Panc1 (cell line): ENCODE measurements at regions not wholly inside any gene's neighbourhood (a gene's known extent, or its start where the extent isn't known, plus 50 kb on each side); places are given as distances from the start of the nearest gene placed in this dataset.

Experiments used
- ATAC-seq: fragments of 200-7000 bp; cut with Tn5 transposase; 2 replicates; pipeline ENCODE4 v1.9.1; 2020; ENCODE audit warnings: mild to moderate bottlenecking, moderate library complexity
- BruUV-seq: library from RNA; stranded (reverse); fragments of 400-500 nt; replicated peaks from 2 replicates; lab custom pipeline; 2021; lab: Mats Ljungman, UMichigan
- CTCF ChIA-PET: fragments of 300-600 bp; sonication (Branson Sonifier 250); formaldehyde crosslinking; loops from one replicate; lab custom pipeline; 2022; ENCODE audit warnings: antibody characterized with exemption; lab: Charles Lee
- POLR2A ChIA-PET: fragments of 300-600 bp; sonication (Branson Sonifier 250); formaldehyde crosslinking; loops from one replicate; lab custom pipeline; 2022; ENCODE audit warnings: antibody characterized with exemption; lab: Charles Lee
- DNase-seq: peaks from one replicate; pipeline ENCODE4 v3.0.0-alpha.2; 2010; ENCODE audit warnings: low read depth, low spot score
- H3K27ac ChIP-seq: 2 replicates; pipeline ENCODE4 v1.5.1; 2011; ENCODE audit warnings: mild to moderate bottlenecking, low read length, inconsistent platforms
- H3K27me3 ChIP-seq: fragments of 200-500 bp; sonication (Bioruptor generic); 2 replicates; pipeline ENCODE4 v1.6.0; 2014; ENCODE audit warnings: low read length, inconsistent platforms; ENCODE audit not compliant: control insufficient read depth, insufficient read depth
- H3K36me3 ChIP-seq: fragments of 200-500 bp; sonication (Bioruptor generic); 2 replicates; pipeline ENCODE4 v1.5.1; 2014; ENCODE audit warnings: inconsistent platforms, mild to moderate bottlenecking, low read length, moderate library complexity; ENCODE audit not compliant: control insufficient read depth, insufficient read depth
- H3K4me1 ChIP-seq: 2 replicates; pipeline ENCODE4 v1.5.1; 2011; ENCODE audit warnings: inconsistent platforms, mild to moderate bottlenecking, low read length, moderate library complexity; ENCODE audit not compliant: control insufficient read depth, insufficient read depth
- H3K4me3 ChIP-seq, 2 experiments: 2 replicates each; pipeline ENCODE4 v1.5.1; 2011 to 2012; ENCODE audit warnings: low read depth in 2 of 2, low read length in 2 of 2, mild to moderate bottlenecking in 2 of 2, inconsistent platforms in 1 of 2, moderate library complexity in 1 of 2
- H3K9me3 ChIP-seq: fragments of 200-500 bp; sonication (Bioruptor generic); 2 replicates; pipeline ENCODE4 v1.5.1; 2014; ENCODE audit warnings: low read depth, mild to moderate bottlenecking, inconsistent platforms, low read length, moderate library complexity; ENCODE audit not compliant: control insufficient read depth, insufficient read depth
- POLR2AphosphoS5 ChIP-seq: IDR thresholded peaks from 2 replicates; pipeline ENCODE4 v1.6.1; 2012; ENCODE audit warnings: mild to moderate bottlenecking, low read depth, low read length, moderate library complexity
- SIN3A ChIP-seq: IDR thresholded peaks from 2 replicates; pipeline ENCODE4 v1.6.1; 2012; ENCODE audit warnings: low read depth, mild to moderate bottlenecking, low read length, moderate library complexity, borderline replicate concordance; ENCODE audit not compliant: insufficient read depth
- TCF7L2 ChIP-seq: IDR thresholded peaks from 2 replicates; pipeline ENCODE4 v1.6.1; 2011; ENCODE audit warnings: mild to moderate bottlenecking, low read depth, low read length, inconsistent platforms
- in situ Hi-C: cut with HindIII; loops from 2 replicates; pipeline ENCODE4 v1.10.0; 2016; ENCODE audit warnings: low sequenced_read_pairs, low pct_unique_long_range_greater_than_20kb
- intact Hi-C: fragments of 100-400 bp; cut with micrococcal nuclease; formaldehyde crosslinking; loops from one replicate; pipeline ENCODE4 v1.10.0; 2022; ENCODE audit not compliant: unreplicated experiment
- TF ChIP-seq, protein P1 (sequence below), 2 experiments: IDR thresholded peaks; 2 replicates each; pipeline ENCODE4 v1.6.1; 2011 to 2012; ENCODE audit warnings: low read depth in 2 of 2, control low read depth in 1 of 2, low read length in 1 of 2, mild to moderate bottlenecking in 1 of 2, moderate library complexity in 1 of 2; ENCODE audit not compliant: insufficient read depth in 1 of 2
- TF ChIP-seq, protein P2 (sequence below): fragments of 450-650 bp; IDR thresholded peaks from 2 replicates; pipeline ENCODE4 v1.5.1; 2017; ENCODE audit warnings: mild to moderate bottlenecking

DNA sequence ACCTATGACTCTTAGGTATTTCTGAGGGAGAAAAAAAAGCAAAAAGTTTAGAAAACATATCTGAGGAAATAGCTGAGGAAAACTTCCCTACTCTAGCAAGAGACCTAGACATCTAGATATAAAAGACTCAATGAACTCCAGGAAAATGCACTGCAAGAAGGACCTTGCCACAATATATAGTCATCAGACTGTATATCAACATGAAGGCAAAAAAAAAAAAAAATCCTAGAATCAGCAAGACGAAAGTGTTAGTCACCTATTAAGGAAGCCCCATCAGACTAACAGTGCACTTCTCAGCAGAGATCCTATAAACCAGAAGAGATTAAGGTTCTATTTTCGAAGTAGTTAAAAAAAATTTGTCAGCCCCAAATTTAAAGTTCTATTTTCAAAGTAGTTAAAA lies 166.2 kb downstream of the TMEM38B start:
- H3K4me1 ChIP-seq, result no peaks in the 10 kb centered on the region
- TF ChIP-seq SIN3A, result no peak
- TF ChIP-seq TCF7L2, result no peak
- TF ChIP-seq, protein P1, sequence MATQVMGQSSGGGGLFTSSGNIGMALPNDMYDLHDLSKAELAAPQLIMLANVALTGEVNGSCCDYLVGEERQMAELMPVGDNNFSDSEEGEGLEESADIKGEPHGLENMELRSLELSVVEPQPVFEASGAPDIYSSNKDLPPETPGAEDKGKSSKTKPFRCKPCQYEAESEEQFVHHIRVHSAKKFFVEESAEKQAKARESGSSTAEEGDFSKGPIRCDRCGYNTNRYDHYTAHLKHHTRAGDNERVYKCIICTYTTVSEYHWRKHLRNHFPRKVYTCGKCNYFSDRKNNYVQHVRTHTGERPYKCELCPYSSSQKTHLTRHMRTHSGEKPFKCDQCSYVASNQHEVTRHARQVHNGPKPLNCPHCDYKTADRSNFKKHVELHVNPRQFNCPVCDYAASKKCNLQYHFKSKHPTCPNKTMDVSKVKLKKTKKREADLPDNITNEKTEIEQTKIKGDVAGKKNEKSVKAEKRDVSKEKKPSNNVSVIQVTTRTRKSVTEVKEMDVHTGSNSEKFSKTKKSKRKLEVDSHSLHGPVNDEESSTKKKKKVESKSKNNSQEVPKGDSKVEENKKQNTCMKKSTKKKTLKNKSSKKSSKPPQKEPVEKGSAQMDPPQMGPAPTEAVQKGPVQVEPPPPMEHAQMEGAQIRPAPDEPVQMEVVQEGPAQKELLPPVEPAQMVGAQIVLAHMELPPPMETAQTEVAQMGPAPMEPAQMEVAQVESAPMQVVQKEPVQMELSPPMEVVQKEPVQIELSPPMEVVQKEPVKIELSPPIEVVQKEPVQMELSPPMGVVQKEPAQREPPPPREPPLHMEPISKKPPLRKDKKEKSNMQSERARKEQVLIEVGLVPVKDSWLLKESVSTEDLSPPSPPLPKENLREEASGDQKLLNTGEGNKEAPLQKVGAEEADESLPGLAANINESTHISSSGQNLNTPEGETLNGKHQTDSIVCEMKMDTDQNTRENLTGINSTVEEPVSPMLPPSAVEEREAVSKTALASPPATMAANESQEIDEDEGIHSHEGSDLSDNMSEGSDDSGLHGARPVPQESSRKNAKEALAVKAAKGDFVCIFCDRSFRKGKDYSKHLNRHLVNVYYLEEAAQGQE (IDR thresholded peaks at IDR 0.05; ENCODE audit: insufficient read depth in 1 of 2, low read depth in 2 of 2, low read length in 1 of 2), result no peak
- TF ChIP-seq, protein P2, sequence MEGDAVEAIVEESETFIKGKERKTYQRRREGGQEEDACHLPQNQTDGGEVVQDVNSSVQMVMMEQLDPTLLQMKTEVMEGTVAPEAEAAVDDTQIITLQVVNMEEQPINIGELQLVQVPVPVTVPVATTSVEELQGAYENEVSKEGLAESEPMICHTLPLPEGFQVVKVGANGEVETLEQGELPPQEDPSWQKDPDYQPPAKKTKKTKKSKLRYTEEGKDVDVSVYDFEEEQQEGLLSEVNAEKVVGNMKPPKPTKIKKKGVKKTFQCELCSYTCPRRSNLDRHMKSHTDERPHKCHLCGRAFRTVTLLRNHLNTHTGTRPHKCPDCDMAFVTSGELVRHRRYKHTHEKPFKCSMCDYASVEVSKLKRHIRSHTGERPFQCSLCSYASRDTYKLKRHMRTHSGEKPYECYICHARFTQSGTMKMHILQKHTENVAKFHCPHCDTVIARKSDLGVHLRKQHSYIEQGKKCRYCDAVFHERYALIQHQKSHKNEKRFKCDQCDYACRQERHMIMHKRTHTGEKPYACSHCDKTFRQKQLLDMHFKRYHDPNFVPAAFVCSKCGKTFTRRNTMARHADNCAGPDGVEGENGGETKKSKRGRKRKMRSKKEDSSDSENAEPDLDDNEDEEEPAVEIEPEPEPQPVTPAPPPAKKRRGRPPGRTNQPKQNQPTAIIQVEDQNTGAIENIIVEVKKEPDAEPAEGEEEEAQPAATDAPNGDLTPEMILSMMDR, result no peak
- no peak for TF ChIP-seq POLR2AphosphoS5
- ATAC-seq (no peak), DNase-seq (no peak)
- H3K27ac ChIP-seq, result no peak overlapping the region
- POLR2A ChIA-PET, result no interaction called here
- BruUV-seq, result no TSS peak
- intact Hi-C loops (no loop called here), in situ Hi-C loops (no loop called here)
- no peak overlapping the region for H3K4me3 ChIP-seq
- H3K9me3 ChIP-seq, result no peaks in the 10 kb centered on the region
- H3K27me3 ChIP-seq, result no peaks in the 10 kb centered on the region
- no peaks in the 10 kb centered on the region for H3K36me3 ChIP-seq
- CTCF ChIA-PET, result no interaction called here

DNA sequence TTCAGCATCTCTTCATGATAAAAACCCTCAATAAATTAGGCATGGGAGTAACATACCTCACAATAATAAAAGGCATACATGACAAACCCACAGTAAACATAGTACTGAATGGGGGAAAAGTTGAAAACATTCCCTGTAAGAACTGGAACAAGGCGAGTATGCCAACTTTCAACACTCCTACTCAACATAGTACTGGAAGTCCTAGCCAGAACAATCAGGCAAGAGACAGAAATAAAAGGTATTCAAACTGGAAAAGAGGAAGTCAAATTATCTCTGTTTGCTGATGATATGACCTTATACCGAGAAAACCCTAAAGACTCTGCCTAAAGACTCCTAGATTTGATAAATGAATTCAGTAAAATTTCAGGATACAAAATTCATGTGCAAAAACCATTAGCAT lies 167.6 kb downstream of the TMEM38B start:
- H3K4me1 ChIP-seq, result no peaks in the 10 kb centered on the region
- no TSS peak for BruUV-seq
- ChIA-PET CTCF (no interaction called here), POLR2A (no interaction called here)
- H3K36me3 ChIP-seq, result no peaks in the 10 kb centered on the region
- no peaks in the 10 kb centered on the region for H3K9me3 ChIP-seq
- TF ChIP-seq SIN3A, result no peak
- TF ChIP-seq POLR2AphosphoS5, result no peak
- TF ChIP-seq, protein P1 (IDR thresholded peaks at IDR 0.05; ENCODE audit: insufficient read depth in 1 of 2, low read depth in 2 of 2, low read length in 1 of 2), result no peak
- TF ChIP-seq TCF7L2, result no peak
- TF ChIP-seq, protein P2, result no peak
- H3K27ac ChIP-seq, result no peak overlapping the region
- intact Hi-C loops (no loop called here), in situ Hi-C loops (no loop called here)
- H3K4me3 ChIP-seq, result no peak overlapping the region
- DNase-seq (no peak), ATAC-seq (no peak)
- H3K27me3 ChIP-seq, result no peaks in the 10 kb centered on the region
